Left forelimb (tissue), 1 donor: ENCODE measurements at regions not wholly inside any gene's neighbourhood (a gene's known extent, or its start where the extent isn't known, plus 50 kb on each side); places are given as distances from the start of the nearest gene placed in this dataset.

ENCODE experiments used
- DNase-seq: peaks from one replicate; pipeline ENCODE4 v3.0.0-alpha.2; 2018; ENCODE audit warnings: low spot score

DNA sequence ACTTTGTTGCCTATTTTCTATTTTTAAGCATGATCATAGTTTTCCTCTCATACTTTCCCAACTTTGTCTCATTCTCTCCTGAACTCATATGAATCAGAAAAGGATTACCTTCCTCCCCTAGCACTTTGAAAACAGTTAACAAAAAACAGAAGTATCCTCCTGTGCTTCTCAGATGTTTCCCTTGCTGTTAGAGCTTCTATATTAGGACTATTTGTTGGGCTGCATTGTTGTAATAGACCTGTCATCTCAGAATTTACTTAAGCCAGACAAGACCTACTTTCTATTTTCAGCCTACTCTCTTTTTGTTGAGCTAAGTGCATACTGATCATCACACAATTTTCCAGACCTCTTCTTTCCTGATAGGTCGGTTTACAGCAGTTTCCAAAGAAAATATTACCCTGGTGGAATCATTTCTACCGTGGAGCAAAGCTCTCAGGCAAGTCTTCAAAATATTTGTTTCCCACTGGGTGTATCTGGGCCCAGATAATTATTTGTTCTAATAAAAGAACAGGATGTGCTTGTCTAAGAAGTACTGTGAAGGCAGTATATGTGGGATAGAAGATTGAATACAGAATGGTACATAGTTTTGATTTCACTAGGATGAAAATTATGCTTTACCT is 411.9 kb upstream of the KLF6 start:
- DNase-seq, result no peak

DNA sequence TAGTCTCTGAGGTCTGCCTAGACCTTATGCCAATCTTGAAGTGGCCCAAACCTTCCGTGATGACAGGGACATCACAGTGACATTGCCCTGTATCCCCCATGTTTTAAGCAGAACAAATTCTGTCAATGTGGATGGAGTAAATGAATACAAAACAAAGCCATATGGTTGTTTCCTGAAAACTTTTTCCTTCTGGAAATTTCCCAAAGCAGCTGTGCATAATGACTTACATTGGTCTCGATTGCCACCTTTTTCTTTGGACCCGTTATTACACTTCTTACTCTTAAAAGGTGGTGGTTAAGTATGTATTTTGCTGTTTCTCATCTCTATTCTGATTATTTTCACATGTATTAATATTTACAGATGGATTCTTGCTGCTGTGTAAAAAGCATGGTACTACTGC is 411.2 kb upstream of the KLF6 start:
- DNase-seq, result no peak

GRCh38 chr10:4195213-4195612 is 410.2 kb upstream of the KLF6 start:
- DNase-seq, result no peak

DNA sequence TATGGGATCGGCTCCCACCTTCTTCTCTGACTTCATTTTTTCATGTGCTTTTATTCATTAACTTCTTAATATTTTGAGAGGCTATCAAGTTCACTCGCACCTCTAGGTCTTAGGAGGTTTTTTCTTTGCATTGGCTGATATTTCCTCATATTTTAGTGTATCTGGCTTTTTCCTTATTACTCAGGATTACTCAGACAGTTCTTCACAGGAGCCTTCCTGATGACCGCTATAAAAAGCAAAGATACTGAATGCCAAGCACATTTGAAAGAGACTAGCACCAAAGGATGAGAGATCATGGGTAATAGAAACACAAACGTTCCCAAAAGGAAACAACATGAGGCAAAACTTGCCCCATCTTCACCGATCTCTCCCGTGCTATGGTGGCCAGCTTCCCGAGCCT is 409.2 kb upstream of the KLF6 start:
- DNase-seq, result no peak

GRCh38 chr10:4191894-4192293 is 406.9 kb upstream of the KLF6 start:
- no peak for DNase-seq

DNA sequence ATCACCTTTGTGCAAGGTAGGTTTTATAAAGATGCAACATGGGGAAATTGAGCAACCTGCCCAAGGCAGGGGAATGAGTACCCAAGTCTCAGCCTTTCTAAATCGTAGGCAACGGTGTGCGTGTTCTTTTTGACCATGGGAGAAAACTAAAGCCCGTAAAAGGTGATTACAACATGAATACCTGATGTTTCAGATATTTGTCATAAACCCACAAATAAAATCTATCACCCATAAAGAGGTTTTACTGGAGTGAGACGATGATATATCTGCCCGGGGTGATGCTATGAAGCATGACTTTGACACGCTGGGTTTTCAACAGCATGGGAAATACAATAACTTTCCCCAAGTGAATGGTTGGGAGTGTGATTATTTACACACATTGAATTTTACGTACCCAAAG is 406.3 kb upstream of the KLF6 start:
- DNase-seq, result no peak

GRCh38 chr10:4190876-4191275 is 405.9 kb upstream of the KLF6 start:
- DNase-seq, result no peak

DNA sequence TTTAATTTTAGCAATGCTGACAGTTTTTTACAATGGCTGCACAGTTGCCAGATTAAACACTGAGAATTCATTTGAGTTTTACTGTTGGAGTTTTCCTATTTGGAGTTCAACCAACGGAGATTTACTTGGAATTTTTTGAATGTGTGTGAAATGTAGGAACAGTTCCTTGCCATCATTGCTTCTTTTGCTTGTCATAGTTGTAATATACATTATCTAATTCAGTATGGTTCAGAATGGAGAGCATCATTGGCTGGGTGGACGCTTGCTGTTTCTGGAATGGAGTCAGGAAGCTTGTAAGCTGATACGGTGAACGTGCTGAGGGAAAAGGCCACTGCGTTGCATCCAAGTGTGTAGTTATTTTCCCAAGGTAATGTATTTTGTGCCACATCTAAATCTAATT is 404.3 kb upstream of the KLF6 start:
- no peak for DNase-seq

DNA sequence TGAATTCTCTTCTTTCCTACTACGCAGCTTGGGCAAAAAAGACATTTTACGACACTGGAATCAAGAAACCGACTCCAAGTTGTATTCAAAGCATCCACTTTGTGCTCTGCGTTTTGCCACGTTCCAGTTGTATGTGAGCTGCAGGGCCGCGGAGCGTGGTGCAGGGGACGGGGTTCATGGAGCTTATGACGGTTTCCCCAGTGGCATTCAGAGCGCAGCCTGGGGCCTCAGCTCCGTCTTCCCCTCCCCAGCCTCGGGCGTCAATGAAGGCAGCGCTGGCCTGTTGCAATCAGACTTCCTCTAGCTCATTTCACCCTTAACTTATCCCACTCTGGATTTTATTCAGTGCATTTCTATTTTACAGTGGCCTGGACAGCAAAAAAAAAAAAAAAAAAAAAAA is 403.4 kb upstream of the KLF6 start:
- no peak for DNase-seq

DNA sequence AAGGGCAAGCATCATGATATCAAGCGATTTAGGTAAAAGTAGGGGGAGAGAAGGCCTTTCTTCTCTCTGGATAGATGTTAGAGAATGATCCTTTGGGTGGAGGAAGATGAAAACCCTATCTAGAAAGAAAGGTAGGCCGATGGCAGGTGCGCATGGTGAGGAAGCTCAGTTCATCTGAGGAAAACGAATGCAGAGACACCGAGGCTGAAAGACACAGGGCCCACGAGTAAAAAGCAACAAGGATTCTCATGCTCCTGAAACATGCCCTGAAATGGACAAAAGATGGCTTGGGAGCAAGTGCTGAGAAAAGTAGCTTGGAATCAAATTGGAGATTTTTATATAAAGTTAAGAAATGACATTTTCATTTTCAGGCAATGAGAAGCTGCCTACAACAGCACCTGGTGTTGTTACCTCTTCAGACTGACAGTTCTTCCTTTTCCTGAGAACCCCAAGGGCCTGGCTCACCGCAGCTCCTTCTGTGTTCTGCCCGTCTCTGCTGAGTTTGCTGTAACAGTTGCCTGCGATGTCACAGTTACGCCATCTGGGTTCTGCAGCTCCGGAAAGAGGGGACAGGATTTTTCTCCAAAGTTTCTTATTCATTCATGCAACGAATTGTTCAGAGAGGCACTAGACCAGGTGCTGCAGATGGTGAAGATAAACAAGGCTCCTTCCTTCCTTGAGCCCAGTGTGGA is 402.0 kb upstream of the KLF6 start:
- no peak for DNase-seq

DNA sequence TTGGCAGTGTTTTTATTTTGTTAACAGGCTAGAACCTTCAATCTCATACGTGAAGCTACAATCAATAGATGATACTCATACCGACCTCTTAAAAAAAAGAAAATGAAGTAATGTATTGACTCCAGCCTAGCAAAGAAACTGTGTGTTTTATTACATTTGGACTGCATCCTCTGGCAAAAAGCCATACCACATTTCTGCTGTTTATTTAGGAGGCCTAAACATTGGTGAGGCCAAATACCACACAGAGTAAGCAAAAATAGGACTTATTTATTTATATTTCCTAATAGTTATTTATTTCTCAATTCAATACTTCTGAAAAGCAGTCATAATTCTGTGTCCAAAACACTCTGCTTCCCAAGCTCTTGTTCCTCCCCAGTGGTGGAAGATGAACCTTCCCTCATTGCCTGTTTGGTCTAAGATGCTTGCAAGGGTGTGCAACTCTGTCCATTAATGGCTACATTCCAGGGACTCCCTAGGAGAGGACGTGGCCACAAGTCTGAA is 398.8 kb upstream of the KLF6 start:
- no peak for DNase-seq

DNA sequence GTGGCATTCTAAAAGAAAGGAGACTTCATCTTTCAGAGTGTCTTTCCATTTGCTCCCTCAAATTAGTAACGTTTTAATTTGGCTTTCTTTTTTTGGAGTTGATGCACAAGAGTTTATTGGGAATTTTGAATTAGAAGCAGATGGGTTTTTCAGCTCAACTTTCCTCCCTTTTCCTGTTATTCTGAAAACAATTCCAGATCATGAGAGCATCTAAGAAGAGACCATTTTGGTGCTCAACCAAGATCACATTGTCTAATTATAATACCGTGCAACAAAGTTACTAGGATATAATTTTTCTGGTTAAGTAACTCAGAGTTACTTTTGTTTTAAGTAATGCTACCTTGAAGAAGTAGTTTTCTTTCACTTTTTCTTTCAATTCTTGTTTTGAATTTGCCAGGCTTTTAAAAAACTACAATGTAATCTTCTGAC is 396.6 kb upstream of the KLF6 start:
- DNase-seq, result no peak

GRCh38 chr10:4181081-4181480 is 396.1 kb upstream of the KLF6 start:
- no peak for DNase-seq

GRCh38 chr10:4177791-4178190 is 392.8 kb upstream of the KLF6 start:
- DNase-seq, result no peak

DNA sequence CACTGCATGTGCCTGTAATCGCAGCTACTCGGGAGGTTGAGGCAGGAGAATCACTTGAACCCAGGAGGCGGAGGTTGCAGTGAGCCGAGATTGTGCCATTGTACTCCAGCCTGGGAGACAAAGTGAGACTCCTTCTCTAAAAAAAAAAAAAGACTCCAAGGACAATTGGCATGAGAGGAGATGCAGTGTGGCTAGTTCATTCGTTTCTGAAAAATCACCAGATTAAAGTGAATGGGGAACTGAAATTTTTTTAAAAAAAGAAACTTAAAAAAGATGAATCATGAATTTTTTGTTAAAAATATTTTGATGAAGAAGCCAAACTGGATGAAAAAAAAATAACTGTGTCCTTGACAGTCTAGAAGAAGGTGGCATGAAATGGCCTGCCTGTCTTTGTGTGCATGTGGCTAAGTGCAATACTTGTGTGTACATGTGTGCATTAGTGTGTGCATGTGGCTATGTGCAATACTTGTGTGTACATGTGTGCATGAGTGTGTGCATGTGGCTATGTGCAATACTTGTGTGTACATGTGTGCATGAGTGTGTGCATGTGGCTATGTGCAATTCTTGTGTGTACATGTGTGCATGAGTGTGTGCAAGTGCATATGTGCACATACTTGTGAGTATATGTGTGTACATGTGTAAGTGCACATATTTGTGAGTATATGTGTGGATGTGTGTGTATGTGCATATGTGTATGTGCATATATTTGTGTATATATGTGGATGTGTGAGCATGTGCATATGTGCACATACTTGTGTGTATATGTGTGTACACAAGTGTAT is 391.7 kb upstream of the KLF6 start:
- no peak for DNase-seq

GRCh38 chr10:4174197-4174596 is 389.2 kb upstream of the KLF6 start:
- DNase-seq, result no peak

DNA sequence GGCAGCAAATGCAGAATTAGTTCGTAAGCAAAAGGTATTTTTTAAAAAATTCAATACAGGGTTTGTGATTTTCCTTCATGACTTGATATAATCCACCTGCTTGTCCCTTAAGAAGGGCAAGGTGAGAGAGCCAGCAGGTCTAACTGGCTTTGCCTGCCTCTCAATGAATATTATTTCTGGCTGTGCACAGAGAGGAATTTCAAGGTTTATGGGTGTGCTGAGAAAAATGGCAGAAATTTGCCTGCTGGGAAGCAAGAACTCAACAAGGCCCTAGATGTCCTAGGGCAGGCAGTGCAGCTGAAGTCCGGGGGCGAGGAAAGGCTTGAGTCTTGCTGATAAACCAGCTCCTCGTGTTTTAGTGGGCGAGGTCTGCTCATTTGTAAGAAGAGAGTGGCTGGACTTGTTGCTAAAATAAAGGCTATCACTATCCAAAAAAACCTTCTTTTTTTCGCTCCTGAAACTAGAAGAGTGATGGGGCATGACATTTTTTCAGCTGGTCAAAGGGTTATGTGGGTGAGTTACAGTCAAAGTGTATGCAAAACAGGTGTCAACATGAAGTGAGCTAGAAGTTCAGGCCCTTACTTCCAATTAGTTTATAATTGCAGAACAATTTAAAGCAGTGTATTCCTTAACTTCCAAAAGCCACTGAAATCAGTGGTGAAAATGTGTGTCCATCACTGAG is 385.8 kb upstream of the KLF6 start:
- DNase-seq, result no peak

DNA sequence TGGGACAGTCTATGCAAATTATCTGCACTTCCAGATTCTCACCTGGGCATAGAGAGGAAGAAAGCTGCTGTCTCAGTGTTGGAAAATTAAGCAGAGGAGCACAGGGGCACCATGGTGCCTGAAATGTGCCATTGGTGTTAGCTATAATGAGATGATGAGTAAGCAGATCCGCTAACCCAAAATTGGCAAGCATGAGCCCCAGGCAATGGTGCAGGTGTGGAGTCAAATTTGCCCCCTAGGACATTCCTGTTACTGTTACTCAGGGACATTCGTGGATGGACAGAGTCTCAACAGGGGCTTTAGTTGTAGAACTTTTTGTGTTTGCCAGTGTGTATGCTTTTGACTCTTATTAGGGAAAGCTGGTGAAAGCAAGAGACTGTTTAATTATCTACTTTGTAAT is 385.2 kb upstream of the KLF6 start:
- DNase-seq, result no peak

DNA sequence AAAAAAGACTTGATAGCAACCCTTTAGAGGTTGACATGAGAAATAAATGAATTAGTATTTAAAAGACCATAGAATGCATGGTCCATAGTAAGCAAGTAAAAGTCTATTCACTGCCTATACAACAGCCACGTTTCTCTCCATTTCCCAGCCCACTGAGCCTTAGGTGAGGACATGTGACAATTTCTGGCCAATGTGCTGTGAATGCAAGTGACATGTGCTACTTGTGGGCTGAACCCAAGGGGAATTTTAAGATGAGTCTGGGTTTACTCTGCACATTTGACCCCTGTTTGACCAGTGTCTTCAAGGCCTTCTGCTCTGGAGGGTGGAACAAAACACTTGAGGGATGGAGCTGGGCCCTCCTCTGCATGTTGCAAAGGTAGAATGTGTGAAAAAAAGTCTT is 384.4 kb upstream of the KLF6 start:
- DNase-seq, result no peak

DNA sequence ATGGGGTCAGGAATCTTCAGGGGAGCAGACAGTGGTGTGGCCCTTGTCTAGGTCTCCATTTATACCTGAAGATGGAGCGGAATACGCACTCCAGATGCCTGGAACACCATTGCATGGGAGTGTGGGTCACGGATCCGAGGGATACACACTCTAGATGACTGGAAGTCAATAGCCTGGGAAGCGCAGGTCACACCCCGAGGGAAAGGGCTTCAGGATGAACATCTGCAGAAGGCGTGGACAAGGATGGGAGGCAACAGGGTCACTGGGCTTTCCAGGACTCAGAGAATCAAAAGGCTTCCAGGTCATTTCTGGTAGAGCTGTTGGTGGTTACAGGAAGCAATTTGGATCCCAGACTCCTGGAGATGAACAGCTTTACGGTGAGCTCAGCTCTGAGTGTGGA is 382.2 kb upstream of the KLF6 start:
- DNase-seq, result no peak

DNA sequence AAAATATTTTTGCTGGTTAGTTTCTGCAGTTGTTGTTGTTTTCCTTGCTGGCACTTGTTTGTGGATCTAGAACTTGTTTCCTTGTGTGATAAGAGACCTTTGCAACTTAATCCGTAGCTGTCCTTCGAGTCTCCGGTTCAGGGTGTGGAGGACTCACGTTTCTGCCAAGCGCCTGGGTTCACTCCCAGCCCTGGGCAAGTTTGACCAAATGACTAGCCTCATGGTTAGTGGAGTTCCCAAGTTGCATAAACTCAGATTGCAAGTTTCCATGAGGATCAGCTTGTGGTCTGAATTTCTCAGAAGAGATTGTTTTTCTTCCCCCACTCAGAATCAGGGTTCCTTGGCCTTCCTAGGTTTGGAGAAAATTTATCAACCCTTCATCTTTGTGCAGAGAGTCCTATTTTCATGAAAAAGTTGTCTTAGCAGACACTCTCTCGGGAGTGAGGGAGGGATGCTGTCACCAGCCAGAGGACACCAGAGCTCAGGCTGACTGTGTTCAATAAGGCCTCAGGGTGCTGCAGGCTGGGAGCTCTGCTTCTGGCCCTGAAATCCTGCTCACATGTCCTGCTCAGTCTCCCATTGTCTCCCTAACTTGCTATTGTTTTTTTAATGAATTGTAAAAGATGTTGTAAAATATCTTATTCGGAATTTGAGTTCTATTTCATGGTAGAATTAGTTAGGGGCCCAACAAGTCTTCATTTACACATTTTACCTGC is 377.7 kb upstream of the KLF6 start:
- no peak for DNase-seq

DNA sequence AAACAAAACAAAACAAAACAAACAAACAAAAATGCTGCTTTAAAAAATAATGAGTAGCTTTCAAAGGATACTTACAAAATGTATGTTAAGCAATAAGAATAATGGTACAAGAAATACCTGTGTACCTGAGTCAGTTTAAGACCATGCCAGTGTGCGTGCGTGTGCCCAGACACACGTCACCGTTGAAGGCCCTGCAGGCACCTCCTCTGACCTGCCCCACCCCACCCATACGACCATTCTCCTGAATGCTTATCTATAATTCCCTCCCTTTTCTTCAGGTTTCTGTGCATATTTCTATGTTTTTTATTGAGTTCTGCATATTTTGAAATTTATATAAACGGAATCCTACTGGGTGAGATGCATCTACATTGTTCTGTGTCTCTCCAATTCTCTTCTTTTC is 374.2 kb upstream of the KLF6 start:
- DNase-seq, result no peak
